Astrocyte of the cerebellum (primary cell): ENCODE measurements at regions not wholly inside any gene's neighbourhood (a gene's known extent, or its start where the extent isn't known, plus 50 kb on each side); places are given as distances from the start of the nearest gene placed in this dataset.

ENCODE experiments used
- DNase-seq: peaks from one replicate; pipeline ENCODE4 v3.0.0-alpha.2; 2011; ENCODE audit warnings: low read depth
- H3K4me3 ChIP-seq: 2 replicates; pipeline ENCODE4 v1.5.1; 2011; ENCODE audit warnings: mild to moderate bottlenecking, low read depth, low read length, moderate library complexity
- CTCF ChIP-seq: IDR thresholded peaks from 2 replicates; pipeline ENCODE4 v1.5.1; 2012; ENCODE audit warnings: low read length, low read depth, moderate library complexity, mild to moderate bottlenecking; ENCODE audit errors: missing control alignments
- in situ Hi-C: cut with HindIII; loops from 2 replicates; pipeline ENCODE4 v1.10.0; 2017; ENCODE audit warnings: low sequenced_read_pairs

DNA sequence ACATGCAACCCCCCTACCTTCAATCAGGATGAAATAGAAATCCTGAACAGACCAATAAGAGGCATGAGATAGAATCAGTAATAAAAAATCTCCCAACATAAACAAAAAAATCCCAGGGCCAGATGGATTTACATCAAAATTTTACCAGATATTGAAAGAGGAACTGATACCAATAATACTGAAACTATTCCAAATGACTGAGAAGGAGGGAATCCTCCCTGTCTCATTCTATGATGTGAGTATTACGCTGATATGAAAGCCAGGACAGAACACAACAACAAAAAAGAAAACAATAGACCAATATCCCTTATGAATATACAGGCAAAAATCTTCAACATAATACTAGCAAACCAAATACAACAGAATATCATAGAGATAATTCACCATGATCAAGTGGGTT is 109.0 kb upstream of the SMC2 start:
- in situ Hi-C loops, result no loop called here
- no peak for DNase-seq
- TF ChIP-seq CTCF, result no peak
- no peak overlapping the region for H3K4me3 ChIP-seq

- no peak for DNase-seq
- no peak for TF ChIP-seq CTCF
- no peak overlapping the region for H3K4me3 ChIP-seq
- in situ Hi-C loops, result no loop called here
These were observed 105.3 kb upstream of the SMC2 start for GRCh38 chr9:103988821-103989220.

DNA sequence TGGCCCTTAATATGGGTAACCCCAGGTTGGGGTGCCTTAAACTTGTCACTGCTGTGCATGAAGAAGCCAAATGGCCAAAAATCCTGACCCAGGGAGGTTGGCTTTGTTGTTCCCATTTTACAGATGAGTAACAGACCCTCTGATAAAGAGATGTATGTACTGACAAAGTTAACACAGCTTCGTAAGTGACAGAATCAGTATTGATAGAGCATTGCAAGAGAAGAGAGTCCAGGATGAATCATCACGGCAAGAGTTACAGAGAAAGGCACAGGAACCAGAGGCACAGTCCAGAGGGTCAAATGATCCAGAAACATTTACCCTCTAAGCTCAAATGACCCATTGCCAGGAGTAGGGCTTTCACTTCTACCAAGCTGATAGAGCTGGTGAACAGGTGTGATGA is 103.8 kb upstream of the SMC2 start:
- no peak for DNase-seq
- no peak for TF ChIP-seq CTCF
- in situ Hi-C loops, result no loop called here
- no peak overlapping the region for H3K4me3 ChIP-seq

- DNase-seq, result no peak
- H3K4me3 ChIP-seq, result no peak overlapping the region
- no peak for TF ChIP-seq CTCF
- in situ Hi-C loops, result no loop called here
These were observed 103.1 kb upstream of the SMC2 start for GRCh38 chr9:103991001-103991400.

- in situ Hi-C loops, result no loop called here
- no peak for TF ChIP-seq CTCF
- DNase-seq, result peak; percentile 5
- no peak overlapping the region for H3K4me3 ChIP-seq
These were observed 102.4 kb upstream of the SMC2 start for GRCh38 chr9:103991698-103992097.

DNA sequence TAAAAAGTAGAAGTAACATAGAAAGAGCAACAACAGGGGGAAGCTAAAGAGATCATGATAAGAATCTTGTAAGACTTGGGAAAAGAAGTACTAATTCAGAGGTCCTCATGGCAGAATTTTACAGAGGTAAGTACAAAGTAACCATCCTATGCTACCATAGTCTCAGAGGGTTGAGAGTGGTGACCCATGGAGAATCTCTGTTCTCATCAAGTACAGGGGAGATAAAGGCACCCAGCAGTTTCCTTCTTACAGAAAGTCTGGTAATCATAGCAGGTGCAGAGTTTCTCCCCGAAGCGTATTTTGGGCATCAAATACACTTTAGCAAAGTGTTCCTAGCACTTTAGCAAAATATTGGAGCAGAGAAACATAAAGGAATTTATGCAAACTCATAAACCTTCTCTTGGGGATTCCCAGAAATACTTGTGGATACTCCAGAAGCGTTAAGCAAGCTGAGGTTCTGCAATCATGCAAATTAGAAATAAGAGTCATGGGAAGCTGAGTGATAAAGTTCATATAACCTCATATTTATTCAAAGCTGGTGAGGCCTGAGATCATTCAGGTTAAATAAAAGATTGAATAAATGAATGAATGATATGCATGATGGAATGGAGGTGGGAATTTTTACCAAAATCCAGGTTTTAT is 101.0 kb upstream of the SMC2 start:
- in situ Hi-C loops, result no loop called here
- no peak for DNase-seq
- no peak for TF ChIP-seq CTCF
- H3K4me3 ChIP-seq, result no peak overlapping the region
